ENCODE measurements at regions not wholly inside any gene's neighbourhood (a gene's known extent, or its start where the extent isn't known, plus 50 kb on each side); places are given as distances from the start of the nearest gene placed in this dataset.

GRCh38 chr12:118777504-118777903, 203.8 kb upstream of the SRRM4 start:
- no peak for DNase-seq

DNA sequence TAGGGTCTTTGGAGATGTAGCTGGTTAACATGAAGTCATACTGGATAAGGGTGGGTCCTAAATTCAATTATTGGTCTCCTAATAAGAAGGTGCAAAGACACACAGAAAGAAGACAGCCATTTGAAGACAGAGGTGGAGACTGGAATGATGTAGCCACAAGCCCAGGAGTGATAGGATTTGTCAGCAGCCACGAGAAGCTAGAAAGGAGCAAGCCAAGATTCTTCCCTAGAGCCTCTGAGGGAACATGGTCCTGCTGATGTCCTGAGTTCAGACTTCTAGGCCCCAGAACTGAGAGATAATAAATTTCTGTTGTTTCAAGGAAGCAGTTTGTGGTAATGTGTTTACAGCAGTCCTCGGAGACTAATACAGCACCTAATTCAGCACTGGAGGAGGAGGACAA, 203.3 kb upstream of the SRRM4 start:
- no peak for DNase-seq

- DNase-seq = no peak
Measured at GRCh38 chr12:118780939-118781338, 200.4 kb upstream of the SRRM4 start.

DNA sequence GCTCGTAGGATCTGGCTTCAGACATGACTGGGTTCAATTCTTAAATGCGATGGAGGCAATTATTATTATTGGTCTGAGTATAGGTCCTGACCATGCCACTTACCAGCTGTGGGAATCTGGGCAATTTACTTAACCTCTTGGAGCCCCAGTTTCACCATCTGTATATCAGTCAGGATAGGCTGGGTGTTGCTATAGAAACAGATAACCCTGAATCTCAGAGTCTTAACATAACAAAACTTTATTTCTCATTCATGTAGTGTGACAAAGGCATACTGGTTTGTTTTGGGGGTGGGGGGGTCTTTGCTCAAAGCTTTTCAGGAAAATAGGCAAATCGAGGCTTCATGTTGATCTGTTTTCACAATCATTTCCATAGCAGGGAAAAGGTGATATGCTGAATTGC, 199.6 kb upstream of the SRRM4 start:
- no peak for DNase-seq

- DNase-seq = no peak
Measured at GRCh38 chr12:118783703-118784102, 197.6 kb upstream of the SRRM4 start.

DNA sequence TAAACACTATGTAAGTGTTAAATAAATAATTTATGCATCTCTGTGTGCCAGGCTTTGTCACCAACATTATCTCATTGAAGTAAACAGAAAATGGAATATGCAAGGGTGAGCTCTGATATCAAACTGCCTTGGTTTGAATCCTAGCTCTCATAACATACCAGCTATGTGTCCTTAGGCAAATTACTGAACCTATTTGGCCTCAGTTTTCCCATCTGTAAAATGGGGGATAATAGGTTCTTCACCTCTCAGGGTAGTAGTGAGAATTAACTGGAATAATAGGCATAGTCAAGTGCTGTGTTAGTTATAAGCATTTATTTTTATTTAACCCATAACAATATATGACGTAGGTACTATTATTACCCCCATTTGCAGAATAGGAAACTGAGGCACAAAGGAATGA, 190.8 kb upstream of the SRRM4 start:
- DNase-seq = no peak

GRCh38 chr12:118813778-118814357, 167.5 kb upstream of the SRRM4 start:
- no peak for DNase-seq

DNA sequence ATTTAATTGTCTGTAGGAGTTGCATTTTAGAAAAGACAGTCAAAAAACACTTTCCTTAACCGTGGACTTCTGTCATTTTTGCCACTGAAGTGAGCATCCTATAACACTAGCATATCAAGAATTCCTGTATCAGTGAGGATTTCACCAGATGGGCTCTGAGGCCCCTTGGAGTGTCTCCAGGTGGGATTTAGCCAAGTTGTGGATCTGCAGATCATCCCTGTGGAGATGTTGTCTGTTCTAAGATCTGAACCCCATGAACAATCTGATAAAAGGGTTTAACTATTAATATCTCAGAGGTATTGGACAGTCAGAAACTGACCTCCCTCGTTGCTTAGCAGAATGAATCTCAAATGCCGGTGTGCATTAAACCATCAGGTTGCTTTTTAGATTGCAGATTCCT, 165.0 kb upstream of the SRRM4 start:
- no peak for DNase-seq

- DNase-seq = no peak
Measured at GRCh38 chr12:118821386-118821925, 159.9 kb upstream of the SRRM4 start.

DNA sequence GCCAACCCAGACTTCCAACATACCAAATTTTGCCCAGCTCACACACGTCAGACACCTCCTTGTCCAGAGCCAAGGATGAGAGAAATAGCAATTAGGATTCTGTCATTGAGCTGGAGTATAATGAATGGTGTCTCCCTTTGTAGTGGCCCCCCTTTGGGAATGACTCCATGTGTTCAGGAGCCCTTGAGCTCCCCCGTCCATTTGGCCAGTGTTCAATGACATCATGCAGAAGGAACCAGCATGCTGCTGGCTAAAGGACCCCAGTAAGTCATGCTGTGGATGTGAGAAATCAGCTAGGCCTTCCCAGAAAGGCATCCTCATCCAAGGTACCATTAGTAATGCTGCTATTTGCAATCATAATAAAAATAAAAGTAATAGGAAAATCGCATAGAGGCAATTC, 158.8 kb upstream of the SRRM4 start:
- DNase-seq = no peak

DNA sequence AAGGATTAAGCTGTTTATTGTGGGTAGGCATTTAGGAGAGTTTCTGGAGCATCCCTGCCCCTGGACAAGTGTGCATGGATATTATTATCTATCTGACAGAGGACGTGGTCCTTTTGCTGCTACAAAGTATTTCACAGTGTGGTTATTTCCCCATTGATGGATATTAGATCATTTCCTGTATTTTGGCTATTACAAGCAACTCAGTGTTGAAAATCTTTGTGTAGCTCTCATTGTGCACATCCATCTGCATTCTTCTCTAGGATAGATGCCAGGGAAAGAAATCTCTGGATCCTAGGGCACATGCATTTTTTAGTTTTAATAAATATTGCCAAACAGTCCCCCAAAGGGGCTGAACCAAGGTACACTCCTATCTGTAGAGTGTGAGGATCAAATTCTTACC, 154.3 kb upstream of the SRRM4 start:
- DNase-seq = no peak

GRCh38 chr12:118827606-118828005, 153.7 kb upstream of the SRRM4 start:
- DNase-seq = no peak

DNA sequence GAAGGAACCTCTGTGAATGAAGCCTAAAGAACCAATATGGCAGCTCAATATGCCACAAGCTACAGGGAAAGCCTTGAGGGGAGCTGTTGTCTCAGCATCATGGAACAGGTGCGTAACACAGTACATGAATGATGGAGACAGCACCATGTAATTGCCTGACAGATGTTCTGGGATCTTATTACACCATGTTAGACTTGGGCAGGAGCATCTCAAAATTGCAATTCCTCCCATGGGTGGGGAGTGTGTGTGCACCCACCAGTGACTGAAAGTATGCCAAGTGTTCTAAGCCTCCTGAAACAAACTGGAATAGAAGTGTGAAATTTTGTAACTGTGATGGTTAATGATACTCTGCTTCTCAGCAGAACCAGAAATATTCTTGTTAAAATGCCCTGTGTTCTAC, 151.0 kb upstream of the SRRM4 start:
- DNase-seq = no peak

DNA sequence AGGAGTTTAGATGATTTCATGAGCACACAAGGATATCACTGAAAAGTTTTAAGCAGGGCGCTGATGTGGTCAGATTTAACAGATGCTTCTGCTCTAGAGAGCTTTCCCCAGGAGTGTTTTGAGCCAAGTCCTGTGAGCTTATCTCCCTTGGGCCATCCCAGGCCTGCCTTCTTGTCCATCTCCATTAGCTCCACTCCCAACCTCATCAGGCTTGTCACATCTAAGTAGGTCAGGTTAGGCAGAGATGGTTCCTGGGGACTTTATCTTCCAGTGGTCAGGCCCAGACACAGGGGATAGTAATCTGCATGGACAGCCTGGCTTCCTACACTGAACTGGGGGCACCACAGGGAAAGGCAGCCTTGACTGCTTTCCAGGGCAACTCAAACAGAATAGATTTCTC, 145.4 kb upstream of the SRRM4 start:
- no peak for DNase-seq

GRCh38 chr12:118840399-118840798, 140.9 kb upstream of the SRRM4 start:
- DNase-seq = no peak

DNA sequence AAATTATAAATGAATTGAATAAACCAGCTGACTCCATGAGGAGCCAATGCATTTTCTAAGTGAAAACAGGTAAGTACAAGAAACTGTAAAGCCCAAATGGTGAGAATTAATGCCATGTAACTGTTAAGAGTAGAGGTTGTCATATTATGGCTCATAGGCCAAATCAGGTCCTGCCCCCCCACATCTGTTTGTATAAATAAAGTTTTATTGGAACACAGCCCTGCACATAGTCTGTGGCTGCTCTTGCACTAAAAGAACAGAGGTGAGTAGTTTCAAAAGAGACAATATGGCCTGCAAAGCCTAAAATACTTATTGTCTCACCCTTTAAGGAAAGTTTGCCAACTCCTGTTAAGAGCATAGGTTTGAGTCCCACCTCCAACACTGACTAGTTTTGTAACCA, 140.5 kb upstream of the SRRM4 start:
- DNase-seq = no peak

DNA sequence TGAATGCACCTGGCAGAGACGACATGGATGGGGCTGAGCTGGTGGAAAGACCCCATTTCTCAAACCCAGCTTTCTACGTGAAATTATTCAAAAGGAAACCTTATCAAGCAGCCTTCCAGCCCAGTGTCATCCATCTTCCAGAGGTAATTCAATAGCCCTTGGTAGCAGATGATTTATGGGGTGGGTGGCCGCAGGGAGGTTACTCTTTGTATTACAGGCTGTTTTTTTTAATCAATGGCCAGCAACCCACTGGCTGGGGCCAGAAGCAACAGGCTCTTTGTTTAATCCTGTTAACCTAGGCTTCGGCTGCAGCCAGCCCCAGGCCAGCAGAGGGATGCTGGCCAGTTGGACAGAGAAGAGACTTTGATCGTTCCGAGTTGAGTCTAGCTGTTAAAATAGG, 139.8 kb upstream of the SRRM4 start:
- no peak for DNase-seq

- no peak for DNase-seq
Measured at GRCh38 chr12:118842866-118843265, 138.5 kb upstream of the SRRM4 start.

DNA sequence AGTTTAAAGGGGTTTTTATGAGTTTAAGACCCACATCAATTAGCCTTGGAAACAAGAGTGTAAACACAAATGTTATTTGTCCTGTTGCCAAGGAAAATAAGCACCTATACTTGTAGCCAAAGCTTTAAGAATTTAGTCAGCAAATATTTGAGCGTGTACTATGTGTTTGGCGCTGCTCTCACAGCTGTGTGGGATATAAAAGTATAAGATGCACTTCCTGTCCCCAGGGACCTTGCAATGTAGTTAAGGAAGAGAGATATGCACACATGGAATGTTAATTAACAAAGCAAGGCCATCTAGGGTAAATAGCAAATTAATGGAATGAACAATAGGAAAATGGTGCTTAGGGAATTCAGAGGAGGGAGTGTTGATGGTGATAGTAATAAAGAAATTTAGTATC, 134.9 kb upstream of the SRRM4 start:
- DNase-seq = no peak

- DNase-seq = no peak
Measured at GRCh38 chr12:118850244-118850825, 131.0 kb upstream of the SRRM4 start.

GRCh38 chr12:118851891-118852290, 129.4 kb upstream of the SRRM4 start:
- DNase-seq = no peak

- DNase-seq = no peak
Measured at GRCh38 chr12:118853634-118854033, 127.7 kb upstream of the SRRM4 start.

DNA sequence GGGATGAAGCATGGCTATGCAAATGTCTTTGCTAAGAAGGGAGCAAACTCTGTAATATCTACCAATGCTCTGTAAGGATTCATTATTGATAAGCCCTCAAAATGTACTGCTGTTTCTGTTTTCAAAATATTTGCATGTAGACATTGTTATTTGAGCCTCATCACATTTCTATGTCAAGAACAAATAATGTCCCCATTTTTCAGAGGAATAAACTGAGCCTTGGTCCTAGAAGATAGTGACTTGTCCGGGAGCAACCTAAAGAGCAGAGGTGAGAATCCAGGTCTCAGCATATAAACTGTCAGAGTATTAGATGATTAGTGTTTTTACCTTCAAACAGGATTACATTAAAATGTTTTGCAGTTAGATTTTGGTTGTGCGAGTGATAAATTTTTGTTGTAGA, 125.5 kb upstream of the SRRM4 start:
- DNase-seq = no peak

DNA sequence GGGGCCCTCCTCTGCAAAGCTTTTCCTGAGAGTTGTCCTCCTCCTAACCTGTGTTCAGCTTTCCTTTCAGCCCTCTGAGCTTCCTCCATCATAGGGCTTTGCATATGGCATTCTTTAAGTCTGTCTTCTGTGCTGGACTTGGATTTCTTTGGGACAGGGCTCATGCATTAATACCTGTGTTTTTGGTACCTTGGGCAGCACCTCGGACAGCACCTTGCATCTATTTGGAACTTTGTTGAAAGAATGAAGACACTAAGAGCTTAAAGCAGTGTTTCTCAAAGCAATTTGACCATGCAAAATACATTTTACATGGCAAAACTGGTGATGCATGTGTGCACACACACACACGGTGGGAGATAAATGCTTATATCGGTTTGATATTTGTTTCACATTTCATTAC, 115.0 kb upstream of the SRRM4 start:
- no peak for DNase-seq

- peak; percentile 70 for DNase-seq
Measured at GRCh38 chr12:118870551-118870950, 110.8 kb upstream of the SRRM4 start.

Measured in NCI-H2107 (cell line).